ENCODE measurements at regions not wholly inside any gene's neighbourhood (a gene's known extent, or its start where the extent isn't known, plus 50 kb on each side); places are given as distances from the start of the nearest gene placed in this dataset.

- ChIA-PET POLR2A (no interaction called here), CTCF (interaction anchor here in 1 of 2 donors (1.1 kb wide), 1 partner anchor 8 kb away, joined by 3 read pairs; no protein-coding TSS in a partner anchor)
- 98% methylated on average over 8 of the region's 11 CpGs for WGBS (ENCODE audit: insufficient coverage)
- ATAC-seq (replicated peaks in 1 of 4), result no peak
- H3K27me3 ChIP-seq (replicated peaks in 1 of 2; ENCODE audit: control insufficient read depth in 2 of 2, extremely low read depth in 1 of 2, insufficient read depth in 2 of 2, low read length in 1 of 2), result peaks cover 0 to 10% of the 10 kb centered on the region in 2 experiments
- H3K36me3 Mint-ChIP-seq, result no peaks in the 10 kb centered on the region
- H3K4me1 Mint-ChIP-seq, result no peaks in the 10 kb centered on the region
- DNase-seq, result no peak
- no peaks in the 10 kb centered on the region for H3K9me3 ChIP-seq
- H3K36me3 ChIP-seq (ENCODE audit: control insufficient read depth in 2 of 2, extremely low read depth in 1 of 2, insufficient read depth in 1 of 2, low read length in 1 of 2), result no peaks in the 10 kb centered on the region
- H3K27me3 Mint-ChIP-seq, result peaks cover 4 to 11% of the 10 kb centered on the region in 2 donors
- no peaks in the 10 kb centered on the region for H3K4me1 ChIP-seq (ENCODE audit: control insufficient read depth in 1 of 2, extremely low read depth in 1 of 2, insufficient read depth in 2 of 2, low read length in 2 of 2)
- no peak overlapping the region for H3K4me3 ChIP-seq (ENCODE audit: control insufficient read depth in 1 of 2, extremely low read depth in 1 of 2, low read length in 1 of 2)
- peaks cover 0 to 4% (median 0%) of the 10 kb centered on the region in 3 donors for H3K9me3 Mint-ChIP-seq
- no peak overlapping the region for H3K4me3 Mint-ChIP-seq
- H3K27ac Mint-ChIP-seq, result no peak overlapping the region
- H3K27ac ChIP-seq (ENCODE audit: low read length), result no peak overlapping the region
Observed at GRCh38 chr14:97206916-97207315, 409.7 kb downstream of the VRK1 start.

DNA sequence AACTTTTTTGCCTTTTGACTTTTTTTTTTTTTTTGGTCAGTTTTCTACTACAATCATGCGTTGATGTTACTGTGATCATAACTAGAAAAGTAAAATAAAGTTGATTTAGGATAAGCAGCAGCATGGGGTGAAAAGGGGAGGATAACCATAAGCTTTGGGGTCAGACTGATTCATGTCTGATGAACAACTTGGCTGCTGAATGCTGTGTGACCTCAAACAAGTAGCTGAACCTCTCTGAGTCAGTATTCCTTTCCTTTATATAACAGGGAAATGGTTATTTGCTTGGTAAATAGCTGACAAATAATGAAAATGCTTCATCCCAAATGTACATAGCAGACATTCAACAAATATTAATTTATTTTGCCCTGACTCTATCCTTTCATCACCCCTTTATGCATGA lies 413.0 kb downstream of the VRK1 start:
- ChIA-PET CTCF (interaction anchor here in 1 of 2 donors (0.7 kb wide), 1 partner anchor 207 kb away, joined by 5 read pairs; no protein-coding TSS in a partner anchor), POLR2A (interaction anchor here in 1 of 2 donors (0.6 kb wide), 1 partner anchor 34 kb away, joined by 3 read pairs; no protein-coding TSS in a partner anchor)
- no peak overlapping the region for H3K4me3 ChIP-seq (ENCODE audit: control insufficient read depth in 1 of 2, extremely low read depth in 1 of 2, low read length in 1 of 2)
- Mint-ChIP-seq H3K9me3 (no peaks in the 10 kb centered on the region), H3K27me3 (peaks cover 0 to 4% of the 10 kb centered on the region in 2 donors), H3K36me3 (no peaks in the 10 kb centered on the region), H3K27ac (no peak overlapping the region), H3K4me1 (no peaks in the 10 kb centered on the region), H3K4me3 (no peak overlapping the region)
- no peaks in the 10 kb centered on the region for H3K9me3 ChIP-seq
- H3K27ac ChIP-seq (ENCODE audit: low read length), result no peak overlapping the region
- ATAC-seq (replicated peaks in 1 of 4), result no peak
- peaks cover 0 to 6% of the 10 kb centered on the region in 2 experiments for H3K27me3 ChIP-seq (replicated peaks in 1 of 2; ENCODE audit: control insufficient read depth in 2 of 2, extremely low read depth in 1 of 2, insufficient read depth in 2 of 2, low read length in 1 of 2)
- DNase-seq, result no peak
- H3K4me1 ChIP-seq (ENCODE audit: control insufficient read depth in 1 of 2, extremely low read depth in 1 of 2, insufficient read depth in 2 of 2, low read length in 2 of 2), result no peaks in the 10 kb centered on the region
- H3K36me3 ChIP-seq (ENCODE audit: control insufficient read depth in 2 of 2, extremely low read depth in 1 of 2, insufficient read depth in 1 of 2, low read length in 1 of 2), result no peaks in the 10 kb centered on the region
- no CpG with 5 or more reads among the region's 1 CpG for whole genome bisulfite sequencing (ENCODE audit: insufficient coverage)

DNA sequence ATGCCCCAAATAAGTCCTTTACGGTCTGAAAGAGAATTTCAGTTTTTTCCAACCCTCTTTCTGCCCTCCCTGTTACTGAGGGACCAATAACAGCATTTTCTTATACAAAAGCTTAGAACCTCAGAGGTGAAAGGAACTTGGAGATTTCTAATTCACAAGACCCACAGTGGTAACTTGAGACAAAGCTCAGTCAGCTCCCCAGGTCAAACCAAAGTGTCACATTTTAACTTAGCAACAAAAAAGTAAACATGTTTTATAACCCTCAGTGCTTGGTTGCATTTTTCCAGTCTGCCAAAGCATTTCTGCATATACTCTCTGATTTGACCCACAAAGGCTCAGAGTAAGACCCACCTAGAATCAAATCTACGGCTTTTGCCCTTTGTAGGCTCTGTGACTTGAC lies 415.2 kb downstream of the VRK1 start:
- no peaks in the 10 kb centered on the region for H3K36me3 Mint-ChIP-seq
- no peaks in the 10 kb centered on the region for H3K9me3 Mint-ChIP-seq
- peaks cover 6 to 9% (median 7%) of the 10 kb centered on the region in 3 donors for H3K4me1 Mint-ChIP-seq
- POLR2A ChIA-PET, result no interaction called here
- Histone ChIP-seq H3K4me1 (ENCODE audit: control insufficient read depth in 1 of 2, extremely low read depth in 1 of 2, insufficient read depth in 2 of 2, low read length in 2 of 2) (no peaks in the 10 kb centered on the region), H3K4me3 (ENCODE audit: control insufficient read depth in 1 of 2, extremely low read depth in 1 of 2, low read length in 1 of 2) (no peak overlapping the region), H3K9me3 (no peaks in the 10 kb centered on the region), H3K36me3 (ENCODE audit: control insufficient read depth in 2 of 2, extremely low read depth in 1 of 2, insufficient read depth in 1 of 2, low read length in 1 of 2) (no peaks in the 10 kb centered on the region), H3K27ac (ENCODE audit: low read length) (no peak overlapping the region), H3K27me3 (replicated peaks in 1 of 2; ENCODE audit: control insufficient read depth in 2 of 2, extremely low read depth in 1 of 2, insufficient read depth in 2 of 2, low read length in 1 of 2) (no peaks in the 10 kb centered on the region)
- CTCF ChIA-PET, result no interaction called here
- H3K4me3 Mint-ChIP-seq, result no peak overlapping the region
- peaks cover under 1 to 4% of the 10 kb centered on the region in 2 donors for H3K27me3 Mint-ChIP-seq
- 100% methylated on average over 1 of the region's 2 CpGs for WGBS (ENCODE audit: insufficient coverage)
- ATAC-seq (replicated peaks in 1 of 4) (no peak), DNase-seq (no peak)
- no peak overlapping the region for H3K27ac Mint-ChIP-seq

DNA sequence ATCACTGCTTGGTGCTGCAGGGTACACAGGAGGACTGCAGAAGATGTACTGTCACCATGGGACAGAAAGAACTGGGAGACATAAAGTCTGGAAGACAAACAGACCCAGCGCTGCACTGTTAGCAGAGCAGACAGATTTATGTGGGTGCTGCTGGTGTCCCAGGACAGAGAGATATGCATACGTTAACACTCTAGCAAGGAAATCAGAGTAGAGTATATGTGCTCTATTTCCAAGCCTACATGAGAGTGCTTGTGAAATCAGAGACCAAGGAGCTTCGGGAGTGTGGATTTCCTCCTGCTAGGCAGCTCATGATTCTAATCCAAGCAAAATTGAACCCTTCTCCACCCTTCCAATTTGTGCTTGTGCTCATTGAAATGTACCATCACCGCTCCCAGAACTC lies 416.5 kb downstream of the VRK1 start:
- Histone ChIP-seq H3K9me3 (no peaks in the 10 kb centered on the region), H3K27me3 (replicated peaks in 1 of 2; ENCODE audit: control insufficient read depth in 2 of 2, extremely low read depth in 1 of 2, insufficient read depth in 2 of 2, low read length in 1 of 2) (peaks cover 0 to 7% of the 10 kb centered on the region in 2 experiments), H3K27ac (ENCODE audit: low read length) (no peak overlapping the region), H3K36me3 (ENCODE audit: control insufficient read depth in 2 of 2, extremely low read depth in 1 of 2, insufficient read depth in 1 of 2, low read length in 1 of 2) (no peaks in the 10 kb centered on the region), H3K4me1 (ENCODE audit: control insufficient read depth in 1 of 2, extremely low read depth in 1 of 2, insufficient read depth in 2 of 2, low read length in 2 of 2) (peaks cover 2 to 10% of the 10 kb centered on the region in 2 experiments), H3K4me3 (ENCODE audit: control insufficient read depth in 1 of 2, extremely low read depth in 1 of 2, low read length in 1 of 2) (no peak overlapping the region)
- no peaks in the 10 kb centered on the region for H3K9me3 Mint-ChIP-seq
- DNase-seq, result no peak
- ChIA-PET POLR2A (no interaction called here), CTCF (no interaction called here)
- H3K4me3 Mint-ChIP-seq, result no peak overlapping the region
- no peak for ATAC-seq (replicated peaks in 1 of 4)
- H3K36me3 Mint-ChIP-seq, result no peaks in the 10 kb centered on the region
- 100% methylated on average over 2 of the region's 4 CpGs for WGBS (ENCODE audit: insufficient coverage)
- no peak overlapping the region for H3K27ac Mint-ChIP-seq
- H3K27me3 Mint-ChIP-seq, result peaks cover 4 to 6% of the 10 kb centered on the region in 2 donors
- peaks cover 7 to 17% (median 16%) of the 10 kb centered on the region in 3 donors for H3K4me1 Mint-ChIP-seq

DNA sequence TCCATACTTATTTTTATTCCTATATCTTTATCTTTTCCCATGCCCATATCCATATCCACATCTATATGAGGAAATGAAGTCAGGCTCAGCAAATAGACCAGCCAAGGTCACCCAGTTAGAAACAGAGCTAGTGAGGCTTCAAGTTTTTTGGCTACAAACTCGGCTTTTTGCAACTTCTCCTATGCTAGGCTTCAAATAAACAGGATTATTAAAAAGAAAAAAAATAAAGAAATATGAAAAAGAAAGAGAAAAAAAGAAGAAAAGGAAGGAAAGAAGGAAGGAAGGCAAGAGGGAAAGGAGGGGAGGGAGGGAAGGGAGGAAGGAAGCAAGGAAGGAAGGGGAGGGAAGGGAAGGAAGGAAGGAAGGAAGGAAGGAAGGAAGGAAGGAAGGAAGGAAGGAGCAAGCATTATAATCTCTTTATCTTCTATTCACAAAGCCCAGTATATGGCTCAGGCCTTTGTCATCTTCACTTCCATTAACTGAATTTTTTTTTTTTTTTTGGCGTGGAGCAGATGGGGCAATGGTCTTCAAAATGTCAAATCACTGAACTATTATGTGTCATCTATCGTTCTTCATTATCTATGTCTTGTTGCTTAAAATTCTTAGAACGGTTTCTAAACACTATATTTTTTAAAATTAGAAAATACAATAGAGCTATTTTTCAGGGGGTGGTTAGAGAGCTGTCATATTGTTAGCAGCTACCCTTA lies 418.2 kb downstream of the VRK1 start:
- peaks cover 3 to 13% of the 10 kb centered on the region in 2 donors for H3K27me3 Mint-ChIP-seq
- no peaks in the 10 kb centered on the region for H3K9me3 Mint-ChIP-seq
- ChIA-PET CTCF (interaction anchor here in 1 of 2 donors (0.7 kb wide), 1 partner anchor 39 kb away, joined by 4 read pairs; no protein-coding TSS in a partner anchor), POLR2A (interaction anchor here in 1 of 2 donors (0.5 to 0.7 kb wide), 3 partner anchors 47 to 772 kb away, joined by 3 to 4 read pairs (median 4); no protein-coding TSS in a partner anchor)
- Histone ChIP-seq H3K4me3 (ENCODE audit: control insufficient read depth in 1 of 2, extremely low read depth in 1 of 2, low read length in 1 of 2) (no peak overlapping the region), H3K27ac (ENCODE audit: low read length) (no peak overlapping the region), H3K27me3 (replicated peaks in 1 of 2; ENCODE audit: control insufficient read depth in 2 of 2, extremely low read depth in 1 of 2, insufficient read depth in 2 of 2, low read length in 1 of 2) (peaks cover 0 to 18% of the 10 kb centered on the region in 2 experiments), H3K36me3 (ENCODE audit: control insufficient read depth in 2 of 2, extremely low read depth in 1 of 2, insufficient read depth in 1 of 2, low read length in 1 of 2) (no peaks in the 10 kb centered on the region), H3K9me3 (no peaks in the 10 kb centered on the region), H3K4me1 (ENCODE audit: control insufficient read depth in 1 of 2, extremely low read depth in 1 of 2, insufficient read depth in 2 of 2, low read length in 2 of 2) (peaks cover 6 to 23% of the 10 kb centered on the region in 2 experiments)
- ATAC-seq (replicated peaks in 1 of 4) (no peak), DNase-seq (no peak)
- peak overlapping the region in 1 of 2 donors; percentile 41 for H3K27ac Mint-ChIP-seq
- peaks cover 18 to 28% (median 27%) of the 10 kb centered on the region in 3 donors for H3K4me1 Mint-ChIP-seq
- WGBS (ENCODE audit: insufficient coverage), result no CpG with 5 or more reads among the region's 4 CpGs
- H3K4me3 Mint-ChIP-seq, result no peak overlapping the region
- H3K36me3 Mint-ChIP-seq, result no peaks in the 10 kb centered on the region

DNA sequence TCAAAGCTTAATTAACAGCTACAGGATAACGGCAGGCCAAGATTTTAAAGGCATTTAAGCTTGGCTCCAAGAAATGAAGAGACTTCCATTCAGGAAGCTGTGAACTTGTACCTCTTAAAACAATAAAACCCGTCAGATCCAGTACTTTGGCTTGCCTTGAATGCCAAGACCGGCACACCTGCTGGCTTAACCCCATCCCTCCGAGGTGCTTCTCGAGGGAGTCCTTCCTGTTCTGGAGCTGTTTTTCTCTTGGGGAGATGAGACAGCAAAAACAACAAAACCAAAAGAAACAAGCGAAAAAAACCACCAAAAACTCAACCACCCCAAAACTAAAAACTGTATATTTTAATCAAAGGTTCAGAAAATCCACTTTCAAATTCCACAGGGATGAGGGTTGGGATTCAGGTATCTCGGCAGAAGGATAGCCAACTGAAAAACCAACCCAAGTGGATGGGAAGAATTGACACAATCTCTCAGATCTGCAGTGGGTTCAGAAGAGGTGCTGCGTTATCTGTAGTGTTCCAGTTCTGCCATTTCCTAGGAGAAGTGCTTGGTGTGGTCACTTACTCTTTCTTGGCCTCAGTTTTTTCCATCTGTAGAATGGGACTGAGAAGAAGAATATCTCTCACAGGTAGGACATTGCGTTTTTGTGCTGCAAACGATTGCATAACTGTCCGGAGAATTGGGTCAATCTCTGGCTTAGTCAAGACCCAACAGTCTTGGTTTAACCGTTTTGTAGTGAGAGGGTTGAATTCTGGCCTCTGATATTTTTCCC lies 420.1 kb downstream of the VRK1 start:
- no peaks in the 10 kb centered on the region for H3K36me3 ChIP-seq (ENCODE audit: control insufficient read depth in 2 of 2, extremely low read depth in 1 of 2, insufficient read depth in 1 of 2, low read length in 1 of 2)
- WGBS (ENCODE audit: insufficient coverage), result 72% methylated on average over 7 of the region's 12 CpGs
- H3K27ac ChIP-seq (ENCODE audit: low read length), result no peak overlapping the region
- ChIA-PET POLR2A (interaction anchor here in 1 of 2 donors (0.6 kb wide), 3 partner anchors 122 to 795 kb away, joined by 3 to 6 read pairs (median 3); no protein-coding TSS in a partner anchor), CTCF (interaction anchor here (0.6 kb wide), 4 partner anchors 14 to 1009 kb away, joined by 4 to 6 read pairs (median 5); no protein-coding TSS in a partner anchor)
- peaks cover 6 to 23% of the 10 kb centered on the region in 2 experiments for H3K4me1 ChIP-seq (ENCODE audit: control insufficient read depth in 1 of 2, extremely low read depth in 1 of 2, insufficient read depth in 2 of 2, low read length in 2 of 2)
- H3K9me3 ChIP-seq, result no peaks in the 10 kb centered on the region
- H3K4me1 Mint-ChIP-seq, result peaks cover 18 to 28% (median 27%) of the 10 kb centered on the region in 3 donors
- H3K27me3 Mint-ChIP-seq, result peaks cover 8 to 16% of the 10 kb centered on the region in 2 donors
- DNase-seq, result no peak
- H3K27ac Mint-ChIP-seq, result peak overlapping the region in 1 of 2 donors; percentile 61
- H3K4me3 Mint-ChIP-seq, result peak overlapping the region in 2 of 3 donors; percentile 34 to 66
- ATAC-seq (replicated peaks in 1 of 4), result no peak
- no peaks in the 10 kb centered on the region for H3K9me3 Mint-ChIP-seq
- no peaks in the 10 kb centered on the region for H3K36me3 Mint-ChIP-seq
- no peak overlapping the region for H3K4me3 ChIP-seq (ENCODE audit: control insufficient read depth in 1 of 2, extremely low read depth in 1 of 2, low read length in 1 of 2)
- H3K27me3 ChIP-seq (replicated peaks in 1 of 2; ENCODE audit: control insufficient read depth in 2 of 2, extremely low read depth in 1 of 2, insufficient read depth in 2 of 2, low read length in 1 of 2), result peaks cover 0 to 18% of the 10 kb centered on the region in 2 experiments
